ENCODE measurements at regions not wholly inside any gene's neighbourhood (a gene's known extent, or its start where the extent isn't known, plus 50 kb on each side); places are given as distances from the start of the nearest gene placed in this dataset.

DNA sequence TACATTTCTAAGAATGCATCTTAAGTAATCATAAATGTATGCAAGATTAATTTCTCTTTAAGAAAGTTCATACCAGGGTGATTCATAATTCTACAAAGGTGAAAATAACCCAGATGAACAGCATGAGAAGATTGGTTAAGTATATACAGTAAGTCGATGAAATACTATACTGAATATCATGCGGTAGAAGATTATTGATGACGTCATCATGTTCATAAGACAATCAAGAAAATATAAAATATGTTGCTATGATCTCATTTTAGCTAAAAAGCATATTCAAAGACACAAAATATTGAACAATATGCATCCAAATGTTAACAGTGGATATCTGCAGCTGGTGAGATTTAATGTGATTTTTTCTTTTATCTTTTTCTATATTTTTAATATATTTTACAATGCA is 312.0 kb upstream of the FGF13 start:
- no peak overlapping the region for H2AFZ ChIP-seq (ENCODE audit: low read length)
- no peak overlapping the region for H3K4me2 ChIP-seq (ENCODE audit: low read length)
- H3K36me3 ChIP-seq (ENCODE audit: insufficient read depth, low read length) = no peaks in the 10 kb centered on the region
- H3K9me2 ChIP-seq (ENCODE audit: insufficient read depth, low read length) = no peaks in the 10 kb centered on the region
- POLR2A ChIA-PET = no interaction called here
- DNase-seq (ENCODE audit: low spot score) = no peak
- H3K9me3 ChIP-seq (ENCODE audit: low read length) = no peaks in the 10 kb centered on the region
- intact Hi-C loops (cut with micrococcal nuclease; ENCODE audit: unreplicated experiment) = no loop called here
- H3K4me1 ChIP-seq (ENCODE audit: insufficient read depth, low read length, poor library complexity, severe bottlenecking) = no peaks in the 10 kb centered on the region
- no peak overlapping the region for H3K27ac ChIP-seq (ENCODE audit: low read depth, low read length, poor library complexity, severe bottlenecking)
- no peaks in the 10 kb centered on the region for H4K20me1 ChIP-seq (ENCODE audit: insufficient read depth, low read length)
- TF ChIP-seq, protein P1, sequence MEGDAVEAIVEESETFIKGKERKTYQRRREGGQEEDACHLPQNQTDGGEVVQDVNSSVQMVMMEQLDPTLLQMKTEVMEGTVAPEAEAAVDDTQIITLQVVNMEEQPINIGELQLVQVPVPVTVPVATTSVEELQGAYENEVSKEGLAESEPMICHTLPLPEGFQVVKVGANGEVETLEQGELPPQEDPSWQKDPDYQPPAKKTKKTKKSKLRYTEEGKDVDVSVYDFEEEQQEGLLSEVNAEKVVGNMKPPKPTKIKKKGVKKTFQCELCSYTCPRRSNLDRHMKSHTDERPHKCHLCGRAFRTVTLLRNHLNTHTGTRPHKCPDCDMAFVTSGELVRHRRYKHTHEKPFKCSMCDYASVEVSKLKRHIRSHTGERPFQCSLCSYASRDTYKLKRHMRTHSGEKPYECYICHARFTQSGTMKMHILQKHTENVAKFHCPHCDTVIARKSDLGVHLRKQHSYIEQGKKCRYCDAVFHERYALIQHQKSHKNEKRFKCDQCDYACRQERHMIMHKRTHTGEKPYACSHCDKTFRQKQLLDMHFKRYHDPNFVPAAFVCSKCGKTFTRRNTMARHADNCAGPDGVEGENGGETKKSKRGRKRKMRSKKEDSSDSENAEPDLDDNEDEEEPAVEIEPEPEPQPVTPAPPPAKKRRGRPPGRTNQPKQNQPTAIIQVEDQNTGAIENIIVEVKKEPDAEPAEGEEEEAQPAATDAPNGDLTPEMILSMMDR (conservative IDR thresholded peaks at IDR 0.05; ENCODE audit: low read length) = no peak
- no peak for TF ChIP-seq EZH2phosphoT487 (IDR thresholded peaks at IDR 0.05; ENCODE audit: borderline replicate concordance, low read depth, low read length)
- H3K4me3 ChIP-seq (ENCODE audit: low read depth, low read length, poor library complexity, severe bottlenecking) = no peak overlapping the region
- CTCF ChIA-PET (ENCODE audit: unreplicated experiment) = no interaction called here
- no TSS peak for BruUV-seq (replicated peaks)
- H3K79me2 ChIP-seq (ENCODE audit: insufficient read depth, low read depth, low read length) = no peaks in the 10 kb centered on the region

DNA sequence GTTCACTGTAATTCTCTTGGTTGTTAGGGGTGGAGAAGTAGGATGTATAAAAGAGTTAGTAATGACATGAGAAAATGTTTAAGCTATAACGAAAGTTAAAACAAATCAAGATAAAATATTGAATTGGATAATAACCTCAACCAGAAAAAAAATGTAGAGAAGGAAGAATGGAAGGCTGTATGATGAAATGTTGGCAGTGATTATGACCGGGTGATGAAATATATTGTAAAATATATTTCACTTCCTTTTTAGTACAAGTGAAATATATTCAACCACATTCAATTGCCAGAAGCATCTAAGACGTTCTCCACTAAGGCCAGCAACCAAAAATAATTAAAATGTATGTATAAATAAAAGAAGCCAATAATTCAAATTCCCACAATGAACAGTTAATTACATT is 309.3 kb upstream of the FGF13 start:
- no TSS peak for BruUV-seq (replicated peaks)
- no peak overlapping the region for H3K4me3 ChIP-seq (ENCODE audit: low read depth, low read length, poor library complexity, severe bottlenecking)
- no peaks in the 10 kb centered on the region for H3K9me2 ChIP-seq (ENCODE audit: insufficient read depth, low read length)
- no peaks in the 10 kb centered on the region for H3K36me3 ChIP-seq (ENCODE audit: insufficient read depth, low read length)
- no peaks in the 10 kb centered on the region for H3K9me3 ChIP-seq (ENCODE audit: low read length)
- H3K27ac ChIP-seq (ENCODE audit: low read depth, low read length, poor library complexity, severe bottlenecking) = no peak overlapping the region
- POLR2A ChIA-PET = no interaction called here
- CTCF ChIA-PET (ENCODE audit: unreplicated experiment) = no interaction called here
- H3K79me2 ChIP-seq (ENCODE audit: insufficient read depth, low read depth, low read length) = no peaks in the 10 kb centered on the region
- H2AFZ ChIP-seq (ENCODE audit: low read length) = no peak overlapping the region
- intact Hi-C loops (cut with micrococcal nuclease; ENCODE audit: unreplicated experiment) = no loop called here
- H3K4me1 ChIP-seq (ENCODE audit: insufficient read depth, low read length, poor library complexity, severe bottlenecking) = no peaks in the 10 kb centered on the region
- no peaks in the 10 kb centered on the region for H4K20me1 ChIP-seq (ENCODE audit: insufficient read depth, low read length)
- H3K4me2 ChIP-seq (ENCODE audit: low read length) = no peak overlapping the region
- no peak for DNase-seq (ENCODE audit: low spot score)
- no peak for TF ChIP-seq EZH2phosphoT487 (IDR thresholded peaks at IDR 0.05; ENCODE audit: borderline replicate concordance, low read depth, low read length)
- TF ChIP-seq, protein P1 (conservative IDR thresholded peaks at IDR 0.05; ENCODE audit: low read length) = no peak

DNA sequence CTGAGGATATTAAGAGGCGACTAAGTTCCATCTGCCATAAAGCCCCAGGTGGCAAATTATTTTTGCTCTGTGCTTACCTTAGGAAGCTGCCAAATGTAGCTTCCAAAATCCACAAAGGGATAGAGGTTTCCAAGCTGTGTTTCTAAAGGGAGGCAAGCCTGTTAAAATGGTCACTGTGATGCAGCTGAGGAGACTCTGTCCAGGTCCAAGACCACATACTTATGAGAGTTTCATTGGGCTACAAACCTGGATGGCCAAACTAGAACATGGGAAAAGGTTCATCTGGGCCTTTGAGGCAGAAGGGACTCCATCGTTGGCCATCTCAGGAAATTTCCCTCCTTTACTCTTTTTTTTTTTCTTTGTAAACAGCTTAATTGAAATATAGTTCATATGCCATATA is 306.9 kb upstream of the FGF13 start:
- no peaks in the 10 kb centered on the region for H3K36me3 ChIP-seq (ENCODE audit: insufficient read depth, low read length)
- CTCF ChIA-PET (ENCODE audit: unreplicated experiment) = no interaction called here
- DNase-seq (ENCODE audit: low spot score) = no peak
- no peak overlapping the region for H3K4me2 ChIP-seq (ENCODE audit: low read length)
- H3K9me2 ChIP-seq (ENCODE audit: insufficient read depth, low read length) = no peaks in the 10 kb centered on the region
- no peaks in the 10 kb centered on the region for H4K20me1 ChIP-seq (ENCODE audit: insufficient read depth, low read length)
- TF ChIP-seq, protein P1 (conservative IDR thresholded peaks at IDR 0.05; ENCODE audit: low read length) = no peak
- no peak for TF ChIP-seq EZH2phosphoT487 (IDR thresholded peaks at IDR 0.05; ENCODE audit: borderline replicate concordance, low read depth, low read length)
- H3K79me2 ChIP-seq (ENCODE audit: insufficient read depth, low read depth, low read length) = no peaks in the 10 kb centered on the region
- no TSS peak for BruUV-seq (replicated peaks)
- H3K4me1 ChIP-seq (ENCODE audit: insufficient read depth, low read length, poor library complexity, severe bottlenecking) = no peaks in the 10 kb centered on the region
- intact Hi-C loops (cut with micrococcal nuclease; ENCODE audit: unreplicated experiment) = no loop called here
- no peak overlapping the region for H3K27ac ChIP-seq (ENCODE audit: low read depth, low read length, poor library complexity, severe bottlenecking)
- H3K9me3 ChIP-seq (ENCODE audit: low read length) = no peaks in the 10 kb centered on the region
- no peak overlapping the region for H3K4me3 ChIP-seq (ENCODE audit: low read depth, low read length, poor library complexity, severe bottlenecking)
- no peak overlapping the region for H2AFZ ChIP-seq (ENCODE audit: low read length)
- POLR2A ChIA-PET = no interaction called here
